GM18505 (cell line): ENCODE measurements at regions not wholly inside any gene's neighbourhood (a gene's known extent, or its start where the extent isn't known, plus 50 kb on each side); places are given as distances from the start of the nearest gene placed in this dataset.

Source experiments
- ATAC-seq: cut with Tn5 transposase; IDR thresholded peaks from one replicate; pipeline ENCODE4 v1.9.1; 2021; ENCODE audit not compliant: unreplicated experiment
- POLR2A ChIP-seq: IDR thresholded peaks from 4 replicates; pipeline ENCODE4 v1.6.1; 2011; ENCODE audit warnings: borderline replicate concordance; ENCODE audit not compliant: insufficient read depth, insufficient read length; ENCODE audit errors: extremely low read depth

- ATAC-seq: no peak
- no peak for TF ChIP-seq POLR2A
Observed at GRCh38 chr6:22145823-22146677, 150.8 kb downstream of the PRL start.

- no peak for TF ChIP-seq POLR2A
- ATAC-seq: no peak
Observed at GRCh38 chr6:22146678-22146930, 150.2 kb downstream of the PRL start.

GRCh38 chr6:22146931-22147701, 149.7 kb downstream of the PRL start:
- ATAC-seq: no peak
- TF ChIP-seq POLR2A: no peak

GRCh38 chr6:22147921-22148776, 148.7 kb downstream of the PRL start:
- no peak for TF ChIP-seq POLR2A
- ATAC-seq: no peak

- no peak for TF ChIP-seq POLR2A
- ATAC-seq: no peak
Observed at GRCh38 chr6:22149096-22149495, 147.7 kb downstream of the PRL start.

GRCh38 chr6:22149501-22150367, 147.1 kb downstream of the PRL start:
- no peak for TF ChIP-seq POLR2A
- ATAC-seq: no peak

DNA sequence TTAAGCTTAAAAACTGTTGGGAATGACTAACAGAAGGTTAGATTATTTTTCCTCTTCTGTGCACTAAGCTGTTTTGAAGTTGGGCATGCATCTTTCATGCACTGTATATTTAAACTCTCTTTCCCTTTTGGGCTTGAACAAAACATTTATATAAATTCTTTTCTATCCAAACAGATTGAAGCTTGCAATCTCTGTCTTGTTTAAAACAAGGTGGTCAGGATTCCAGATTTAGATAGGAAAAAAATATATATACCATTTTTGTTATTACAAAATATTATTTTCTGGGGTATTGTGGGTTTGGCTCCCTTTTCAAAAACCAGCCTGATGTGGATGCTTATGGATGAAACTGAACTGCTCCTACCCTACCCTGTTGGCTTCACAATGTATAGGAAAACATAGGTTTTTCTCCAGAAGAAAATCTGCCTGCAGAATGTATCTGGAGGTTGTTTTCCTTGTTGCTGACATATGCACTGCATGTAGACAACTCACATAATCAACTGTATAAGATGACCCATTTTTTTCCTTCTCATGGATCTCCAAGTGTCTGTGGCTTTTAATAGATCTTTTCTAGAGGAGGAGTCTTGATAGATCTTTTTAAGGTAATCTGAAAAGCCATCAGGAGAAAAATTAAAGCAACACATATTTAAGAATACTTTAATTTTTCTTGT, 146.3 kb downstream of the PRL start:
- ATAC-seq: no peak

DNA sequence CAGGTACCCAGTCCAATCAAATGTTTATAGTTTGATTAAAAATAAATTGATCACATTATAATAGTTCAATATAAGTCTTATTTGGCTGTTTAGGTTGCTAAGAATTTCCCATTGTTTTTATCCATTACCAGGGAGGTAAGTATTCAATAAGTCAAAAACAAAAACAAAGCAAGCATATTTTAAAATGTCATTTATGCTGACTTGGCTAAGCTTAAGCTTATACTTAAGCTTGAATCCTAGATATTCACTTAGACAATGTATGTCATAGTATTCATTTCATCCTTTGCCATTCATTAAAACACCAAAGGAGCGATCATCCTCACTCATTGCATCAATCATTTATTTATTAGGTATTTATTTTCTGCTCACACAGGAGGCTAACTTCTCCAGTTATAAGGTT, 144.9 kb downstream of the PRL start:
- no peak for TF ChIP-seq POLR2A
- no peak for ATAC-seq

More for the DNA sequence above, 146.3 kb downstream of the PRL start:
- TF ChIP-seq POLR2A: no peak

DNA sequence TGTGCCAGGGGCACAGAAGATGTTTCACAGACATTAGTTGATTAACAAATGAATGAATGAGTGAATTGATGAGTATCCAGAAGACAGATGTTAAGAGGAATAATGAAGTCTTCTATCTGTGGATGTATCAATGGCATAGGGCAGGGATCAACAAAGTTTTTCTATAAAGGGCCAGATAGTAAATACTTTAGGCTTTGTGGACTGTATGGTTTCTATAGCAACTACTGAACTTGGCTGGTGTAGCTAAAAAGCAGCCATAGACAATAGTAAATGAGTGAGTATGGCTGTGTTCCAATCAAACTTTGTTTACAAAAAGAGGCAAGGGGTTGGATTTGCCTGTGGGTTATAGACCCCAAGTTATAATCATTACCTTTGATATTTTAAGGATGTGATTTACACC, 144.0 kb downstream of the PRL start:
- ATAC-seq: no peak
- no peak for TF ChIP-seq POLR2A

DNA sequence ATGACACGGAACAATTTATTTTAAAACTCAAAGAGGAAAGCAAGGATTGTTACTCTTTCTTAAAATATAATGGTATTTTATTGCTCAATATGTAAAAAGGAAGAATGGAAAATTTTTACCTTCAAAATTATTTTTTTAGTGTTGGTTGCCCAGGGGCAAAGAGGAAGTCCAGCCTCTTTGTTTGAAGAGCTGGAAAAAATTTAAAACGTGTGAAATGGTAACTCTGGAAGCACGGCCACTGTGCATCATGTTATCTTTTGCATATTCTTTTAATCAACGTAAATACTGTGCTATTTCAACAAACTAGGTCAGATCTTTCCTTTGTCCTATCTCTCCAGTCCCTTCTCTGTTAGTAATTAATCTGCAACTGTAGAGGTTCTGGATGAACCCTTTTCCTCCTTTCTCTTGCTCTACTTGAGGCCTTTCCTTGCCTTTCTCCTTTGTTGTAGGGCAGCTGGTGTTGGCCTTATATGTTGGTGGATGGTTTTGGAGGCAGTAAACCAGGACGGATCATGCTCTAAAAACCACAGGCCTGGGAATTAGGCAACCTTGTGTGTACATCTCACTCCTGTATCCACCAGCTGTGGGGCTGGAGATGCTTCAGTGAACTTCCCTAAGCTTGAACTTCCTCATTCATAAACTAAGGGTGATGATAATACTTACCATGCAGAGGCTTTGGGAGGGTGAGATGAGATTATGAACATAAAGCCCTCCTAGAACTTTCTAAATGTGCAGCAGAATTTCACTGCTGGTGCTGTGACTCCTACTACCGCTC, 143.3 kb downstream of the PRL start:
- no peak for ATAC-seq
- TF ChIP-seq POLR2A: no peak

- TF ChIP-seq POLR2A: no peak
Observed at GRCh38 chr6:22155551-22155950, 141.3 kb downstream of the PRL start.

More at GRCh38 chr6:22155551-22155950, 141.3 kb downstream of the PRL start:
- no peak for ATAC-seq
